ACC112 (cell line): ENCODE measurements at regions not wholly inside any gene's neighbourhood (a gene's known extent, or its start where the extent isn't known, plus 50 kb on each side); places are given as distances from the start of the nearest gene placed in this dataset.

ENCODE experiments used
- H2AFZ ChIP-seq: fragments of 200-600 bp; sonication (generic); one replicate; pipeline ENCODE4 v1.6.0; 2017; ENCODE audit warnings: antibody characterized with exemption, low read length; ENCODE audit not compliant: unreplicated experiment
- H3K27ac ChIP-seq: fragments of 200-600 bp; sonication (generic); 2 replicates; pipeline ENCODE4 v1.5.1; 2014; ENCODE audit warnings: low read depth, mild to moderate bottlenecking, antibody characterized with exemption, low read length, moderate library complexity
- H3K27me3 ChIP-seq: fragments of 200-600 bp; sonication (generic); 2 replicates; pipeline ENCODE4 v1.6.1; 2014; ENCODE audit warnings: mild to moderate bottlenecking, antibody characterized with exemption, low read length, moderate library complexity, mixed read lengths; ENCODE audit not compliant: insufficient read depth
- H3K36me3 ChIP-seq: fragments of 200-600 bp; sonication (generic); 2 replicates; pipeline ENCODE4 v1.6.1; 2016; ENCODE audit warnings: mild to moderate bottlenecking, antibody characterized with exemption, low read length, moderate library complexity, mixed read lengths; ENCODE audit not compliant: insufficient read depth
- H3K4me1 ChIP-seq: fragments of 200-600 bp; sonication (generic); one replicate; pipeline ENCODE4 v1.6.1; 2016; ENCODE audit warnings: low read length, mixed read lengths; ENCODE audit not compliant: insufficient read depth, unreplicated experiment, control insufficient read depth
- H3K4me3 ChIP-seq: fragments of 200-600 bp; sonication (generic); 2 replicates; pipeline ENCODE4 v1.5.1; 2014; ENCODE audit warnings: mild to moderate bottlenecking, low read depth, low read length
- H3K79me2 ChIP-seq: fragments of 200-600 bp; sonication (generic); one replicate; pipeline ENCODE4 v1.6.0; 2016; ENCODE audit warnings: low read length; ENCODE audit not compliant: control insufficient read depth, unreplicated experiment, insufficient read depth

GRCh38 chr1:184919892-184920291, 54.4 kb downstream of the NIBAN1 start:
- Histone ChIP-seq H3K4me1 (no peaks in the 10 kb centered on the region), H3K79me2 (no peaks in the 10 kb centered on the region), H2AFZ (no peak overlapping the region), H3K36me3 (no peaks in the 10 kb centered on the region), H3K27ac (no peak overlapping the region), H3K4me3 (no peak overlapping the region), H3K27me3 (no peaks in the 10 kb centered on the region)

- Histone ChIP-seq H3K79me2 (no peaks in the 10 kb centered on the region), H3K27ac (no peak overlapping the region), H3K4me3 (no peak overlapping the region), H3K4me1 (no peaks in the 10 kb centered on the region), H3K36me3 (no peaks in the 10 kb centered on the region), H2AFZ (no peak overlapping the region), H3K27me3 (no peaks in the 10 kb centered on the region)
These were observed 58.7 kb downstream of the NIBAN1 start for GRCh38 chr1:184915463-184916090.

DNA sequence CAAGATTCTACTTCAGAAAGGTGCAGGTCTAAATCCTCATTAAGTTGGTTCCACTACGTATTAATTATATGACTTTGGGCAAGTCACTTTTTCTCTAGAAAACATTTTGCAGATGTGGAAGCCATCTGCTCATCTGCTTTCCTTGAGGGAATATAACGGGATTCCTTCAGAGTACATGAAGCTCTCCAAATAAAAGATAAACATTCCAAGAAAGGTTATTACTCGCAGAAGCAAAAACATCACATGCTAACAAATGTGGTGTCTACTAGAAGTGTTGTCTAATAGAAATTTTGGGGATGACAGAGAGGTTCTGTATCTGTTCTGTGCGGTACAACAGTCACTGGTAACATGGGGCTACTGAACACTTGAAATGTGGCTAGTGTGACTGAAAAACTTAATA, 60.2 kb downstream of the NIBAN1 start:
- Histone ChIP-seq H3K4me1 (no peaks in the 10 kb centered on the region), H3K27ac (no peak overlapping the region), H2AFZ (no peak overlapping the region), H3K79me2 (no peaks in the 10 kb centered on the region), H3K4me3 (no peak overlapping the region), H3K27me3 (no peaks in the 10 kb centered on the region), H3K36me3 (no peaks in the 10 kb centered on the region)

DNA sequence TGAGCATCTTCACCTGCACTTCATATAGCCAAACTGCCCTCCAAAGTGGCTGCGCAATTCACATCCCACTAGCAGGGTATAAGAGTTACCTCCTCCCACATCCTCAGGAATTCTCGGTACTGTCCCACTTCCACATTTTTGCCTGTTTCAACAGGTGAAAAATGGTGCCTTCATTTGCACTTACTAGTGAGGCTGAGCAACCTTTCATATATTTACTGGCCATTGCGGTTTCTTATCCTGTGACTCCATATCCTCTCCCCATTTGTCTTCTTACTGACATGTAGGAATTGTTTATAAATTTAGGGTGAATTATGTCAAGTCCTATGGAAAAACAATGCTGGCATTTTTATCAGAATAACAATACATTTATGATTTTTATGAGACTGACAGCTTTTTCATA, 61.9 kb downstream of the NIBAN1 start:
- H3K79me2 ChIP-seq = no peaks in the 10 kb centered on the region
- H3K36me3 ChIP-seq = no peaks in the 10 kb centered on the region
- no peaks in the 10 kb centered on the region for H3K4me1 ChIP-seq
- H3K27ac ChIP-seq = no peak overlapping the region
- H2AFZ ChIP-seq = no peak overlapping the region
- H3K27me3 ChIP-seq = no peaks in the 10 kb centered on the region
- no peak overlapping the region for H3K4me3 ChIP-seq

GRCh38 chr1:184911830-184912229, 62.5 kb downstream of the NIBAN1 start:
- Histone ChIP-seq H2AFZ (no peak overlapping the region), H3K27me3 (no peaks in the 10 kb centered on the region), H3K36me3 (no peaks in the 10 kb centered on the region), H3K4me3 (no peak overlapping the region), H3K79me2 (no peaks in the 10 kb centered on the region), H3K4me1 (peaks cover 3% of the 10 kb centered on the region), H3K27ac (no peak overlapping the region)

DNA sequence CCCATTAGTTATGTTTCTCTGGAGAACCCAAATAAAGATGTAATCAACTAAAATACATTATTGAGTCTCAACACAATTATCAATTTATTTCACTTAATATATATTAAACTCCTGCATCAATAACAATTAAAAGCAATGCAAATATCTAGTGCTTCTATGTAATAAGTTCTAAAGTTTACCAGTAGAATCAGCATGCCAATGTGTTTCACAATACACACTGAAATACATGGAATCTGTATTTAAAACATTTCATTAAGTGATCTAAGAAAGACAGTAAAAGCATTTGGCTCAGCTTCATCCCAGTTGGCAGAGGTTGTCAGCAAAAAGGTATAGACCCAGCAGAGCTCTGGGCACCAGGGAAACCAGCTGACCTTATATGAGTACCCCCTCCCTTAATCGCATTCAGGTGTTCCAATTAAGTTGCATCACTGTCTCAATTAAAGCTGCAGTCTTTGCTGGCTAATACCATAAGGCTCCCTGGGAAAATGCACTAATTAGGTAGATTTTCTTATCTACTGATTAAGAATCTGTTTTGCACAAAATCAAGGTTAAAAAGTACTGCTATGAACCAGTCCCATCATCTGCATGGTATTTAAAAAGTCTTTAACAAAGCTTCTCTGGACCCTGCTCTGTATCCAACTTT, 63.1 kb downstream of the NIBAN1 start:
- H3K36me3 ChIP-seq = no peaks in the 10 kb centered on the region
- peaks cover 6% of the 10 kb centered on the region for H3K4me1 ChIP-seq
- no peak overlapping the region for H3K27ac ChIP-seq
- no peak overlapping the region for H2AFZ ChIP-seq
- H3K79me2 ChIP-seq = no peaks in the 10 kb centered on the region
- no peaks in the 10 kb centered on the region for H3K27me3 ChIP-seq
- H3K4me3 ChIP-seq = no peak overlapping the region

DNA sequence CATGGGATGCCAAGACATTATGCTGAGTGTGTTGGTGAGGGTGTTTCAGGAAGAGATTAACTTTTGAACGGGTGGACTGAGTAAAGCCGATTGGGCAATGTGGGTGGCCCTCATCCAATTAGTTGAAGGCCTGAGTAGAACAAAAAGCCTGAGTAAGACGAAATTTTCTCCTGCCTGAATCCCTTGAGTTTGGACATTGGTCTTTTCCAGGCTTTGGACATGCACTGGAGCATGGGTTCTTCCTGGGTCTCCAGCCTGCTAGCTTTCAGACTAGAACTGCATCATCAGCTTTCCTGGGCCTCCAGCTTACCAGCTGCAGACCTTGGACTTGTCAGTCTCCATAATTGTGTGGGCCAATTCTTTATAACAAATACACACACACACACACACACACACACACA, 63.6 kb downstream of the NIBAN1 start:
- Histone ChIP-seq H3K4me1 (peaks cover 7% of the 10 kb centered on the region), H2AFZ (no peak overlapping the region)

GRCh38 chr1:184910005-184910404, 64.3 kb downstream of the NIBAN1 start:
- Histone ChIP-seq H2AFZ (no peak overlapping the region), H3K79me2 (no peaks in the 10 kb centered on the region), H3K27ac (no peak overlapping the region), H3K27me3 (no peaks in the 10 kb centered on the region), H3K36me3 (no peaks in the 10 kb centered on the region), H3K4me3 (no peak overlapping the region), H3K4me1 (peaks cover 14% of the 10 kb centered on the region)

More for the DNA sequence above, 63.6 kb downstream of the NIBAN1 start:
- no peaks in the 10 kb centered on the region for H3K36me3 ChIP-seq
- no peak overlapping the region for H3K27ac ChIP-seq
- no peaks in the 10 kb centered on the region for H3K27me3 ChIP-seq
- H3K79me2 ChIP-seq = no peaks in the 10 kb centered on the region
- H3K4me3 ChIP-seq = no peak overlapping the region

DNA sequence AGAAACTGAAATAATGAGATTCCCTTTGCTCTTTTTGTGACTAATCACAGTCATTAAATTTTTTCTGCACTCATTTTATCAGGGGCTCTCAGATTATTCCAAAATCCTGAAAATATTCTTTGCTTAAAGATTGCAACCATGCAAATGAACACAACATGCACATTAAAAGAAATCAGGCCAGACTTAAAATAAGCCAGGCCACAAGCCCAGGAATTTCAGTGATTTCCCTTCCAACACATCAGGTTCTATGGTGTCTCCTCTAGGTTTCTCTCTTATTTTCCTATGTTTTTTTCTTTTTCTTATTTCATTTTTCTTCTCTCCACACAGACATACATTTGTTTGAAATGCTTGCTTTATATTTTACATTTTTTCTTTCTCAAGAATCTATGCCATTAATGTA, 65.3 kb downstream of the NIBAN1 start:
- Histone ChIP-seq H3K4me3 (no peak overlapping the region), H2AFZ (no peak overlapping the region), H3K36me3 (no peaks in the 10 kb centered on the region), H3K4me1 (peaks cover 14% of the 10 kb centered on the region), H3K27me3 (no peaks in the 10 kb centered on the region), H3K27ac (no peak overlapping the region), H3K79me2 (no peaks in the 10 kb centered on the region)

GRCh38 chr1:184908506-184908905, 65.8 kb downstream of the NIBAN1 start:
- no peaks in the 10 kb centered on the region for H3K27me3 ChIP-seq
- peaks cover 14% of the 10 kb centered on the region for H3K4me1 ChIP-seq
- H3K27ac ChIP-seq = no peak overlapping the region
- no peak overlapping the region for H3K4me3 ChIP-seq
- H3K36me3 ChIP-seq = no peaks in the 10 kb centered on the region
- no peaks in the 10 kb centered on the region for H3K79me2 ChIP-seq
- H2AFZ ChIP-seq = no peak overlapping the region

DNA sequence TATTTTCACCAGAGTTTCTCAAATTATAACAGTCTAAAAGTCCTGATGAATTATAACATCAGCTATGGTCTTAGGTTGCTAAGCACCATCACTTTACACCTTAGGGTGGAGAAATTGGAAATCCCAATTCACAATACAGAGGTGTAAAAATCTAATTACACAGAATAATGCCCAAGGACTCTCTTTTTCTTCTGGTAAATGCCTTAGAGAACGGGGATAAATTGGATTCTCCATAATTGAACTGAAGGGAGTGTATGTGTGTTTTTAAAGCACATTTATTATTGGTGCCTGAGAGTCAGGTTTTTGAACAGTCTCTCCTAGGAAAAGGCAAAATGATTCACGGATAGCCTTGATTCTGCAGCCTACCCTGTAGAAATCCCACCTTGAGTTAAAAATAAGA, 66.8 kb downstream of the NIBAN1 start:
- Histone ChIP-seq H2AFZ (no peak overlapping the region), H3K79me2 (no peaks in the 10 kb centered on the region), H3K4me3 (no peak overlapping the region), H3K4me1 (peaks cover 14% of the 10 kb centered on the region), H3K27me3 (no peaks in the 10 kb centered on the region), H3K27ac (no peak overlapping the region), H3K36me3 (no peaks in the 10 kb centered on the region)
